ENCODE measurements at regions not wholly inside any gene's neighbourhood (a gene's known extent, or its start where the extent isn't known, plus 50 kb on each side); places are given as distances from the start of the nearest gene placed in this dataset.

GRCh38 chr7:46257761-46258448 is 336.8 kb upstream of the IGFBP3 start:
- no peak for TF ChIP-seq CTCF (IDR thresholded peaks at IDR 0.05)
- no peak for TF ChIP-seq POLR2A (IDR thresholded peaks at IDR 0.05)

Data from adrenal gland (tissue), 5 donors.